NCI-H2081 treated with DMSO at 0.1 percent for 48 hours (cell line): ENCODE measurements at regions not wholly inside any gene's neighbourhood (a gene's known extent, or its start where the extent isn't known, plus 50 kb on each side); places are given as distances from the start of the nearest gene placed in this dataset.
A peak's percentile ranks its signal among the peaks of the same experiment; 100 is the strongest.

Experiments used
- DNase-seq: peaks from one replicate; lab custom pipeline; 2025; lab: John Stamatoyannopoulos, UW

DNA sequence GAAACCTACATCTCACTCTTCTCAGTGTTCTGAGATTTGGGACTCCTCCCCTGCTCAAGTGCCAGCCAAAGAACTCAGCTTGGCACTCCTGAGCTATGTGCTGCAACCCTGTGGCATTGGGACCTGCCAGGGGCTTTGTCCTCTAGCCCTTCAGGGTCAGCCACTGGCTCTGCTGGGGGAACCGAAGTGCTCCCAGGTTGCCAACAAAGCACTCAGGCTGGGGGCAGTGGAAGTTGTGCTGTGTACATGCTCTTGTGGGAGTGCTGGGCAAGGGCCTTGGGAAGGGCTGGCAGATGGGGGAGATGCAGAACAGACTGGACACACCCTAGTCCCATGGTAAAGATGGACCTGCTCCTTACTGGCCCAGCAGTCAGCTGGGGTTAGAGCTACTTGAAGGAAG is 498.6 kb downstream of the CAAP1 start:
- no peak for DNase-seq

DNA sequence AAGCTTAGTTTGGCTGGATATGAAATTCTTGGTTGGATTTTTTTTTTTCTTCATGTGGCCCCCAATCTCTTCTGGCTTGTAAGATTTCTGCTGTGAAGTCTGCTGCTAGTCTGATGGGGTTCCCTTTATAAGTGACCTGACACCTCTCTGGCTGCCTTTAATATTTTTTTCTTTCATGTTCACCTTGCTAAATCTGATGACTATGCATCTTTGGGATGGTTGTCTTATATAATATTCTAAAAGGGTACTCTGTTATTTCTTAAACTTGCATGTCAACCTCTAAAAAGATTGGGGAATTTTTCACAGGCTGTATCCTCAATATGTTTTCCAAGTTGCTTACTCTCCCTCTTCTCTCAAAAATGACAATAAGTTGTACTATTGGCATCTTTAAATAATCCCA is 500.0 kb downstream of the CAAP1 start:
- DNase-seq: no peak

DNA sequence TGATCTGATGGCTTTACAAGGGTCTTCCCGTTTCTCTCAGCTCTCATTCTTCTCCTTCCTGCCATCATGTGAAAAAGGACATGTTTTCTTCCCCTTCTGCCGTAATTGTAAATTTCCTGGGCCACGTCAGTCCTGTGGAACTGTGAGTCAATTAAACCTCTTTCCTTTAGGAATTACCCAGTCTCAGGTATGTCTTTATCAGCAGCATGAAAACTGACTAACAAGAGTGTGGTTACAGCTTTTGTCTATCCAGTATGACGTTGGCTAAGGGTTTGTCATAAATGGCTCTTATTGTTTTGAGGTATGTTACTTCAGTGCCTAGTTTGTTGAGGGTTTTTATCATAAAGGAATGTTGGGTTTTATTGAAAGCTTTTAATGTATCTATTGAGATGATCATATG is 501.6 kb downstream of the CAAP1 start:
- DNase-seq: no peak

DNA sequence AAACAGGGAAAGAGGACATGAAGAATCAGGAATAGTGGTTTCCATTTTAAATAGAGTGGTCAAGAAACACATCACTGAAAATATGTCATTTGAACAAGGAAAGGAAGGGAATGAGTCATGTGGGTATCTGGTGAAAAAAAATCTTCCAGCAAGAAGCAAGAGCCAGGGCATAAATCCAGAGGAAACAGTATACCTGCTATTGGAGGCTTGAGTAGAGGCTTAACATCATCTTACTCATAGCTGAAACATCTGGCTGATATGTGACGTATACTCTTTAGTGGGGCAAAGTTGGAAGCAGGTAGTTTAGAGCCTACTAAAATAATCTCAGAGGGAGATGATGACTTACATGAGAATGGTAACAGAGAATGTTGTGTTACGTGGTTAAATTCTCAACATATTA is 517.2 kb downstream of the CAAP1 start:
- DNase-seq: no peak

DNA sequence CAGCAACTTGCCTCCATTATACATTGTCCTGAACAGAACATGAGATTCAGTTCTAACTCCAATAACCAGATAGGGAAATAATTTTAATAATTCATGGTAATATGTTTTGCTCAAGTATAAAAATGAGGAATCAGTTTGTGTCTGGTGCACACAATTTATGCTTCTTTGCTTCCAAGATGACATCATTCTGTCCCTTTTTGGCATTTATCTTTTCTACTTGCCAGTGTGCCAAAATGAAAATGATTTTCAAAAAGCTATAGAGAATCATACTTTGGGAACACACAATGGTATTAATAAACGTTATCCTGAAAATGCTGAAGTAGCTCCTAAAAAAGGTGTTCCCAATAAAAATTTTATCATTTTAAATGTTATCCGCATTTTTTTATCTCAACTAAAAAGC is 519.0 kb downstream of the CAAP1 start:
- DNase-seq: no peak

DNA sequence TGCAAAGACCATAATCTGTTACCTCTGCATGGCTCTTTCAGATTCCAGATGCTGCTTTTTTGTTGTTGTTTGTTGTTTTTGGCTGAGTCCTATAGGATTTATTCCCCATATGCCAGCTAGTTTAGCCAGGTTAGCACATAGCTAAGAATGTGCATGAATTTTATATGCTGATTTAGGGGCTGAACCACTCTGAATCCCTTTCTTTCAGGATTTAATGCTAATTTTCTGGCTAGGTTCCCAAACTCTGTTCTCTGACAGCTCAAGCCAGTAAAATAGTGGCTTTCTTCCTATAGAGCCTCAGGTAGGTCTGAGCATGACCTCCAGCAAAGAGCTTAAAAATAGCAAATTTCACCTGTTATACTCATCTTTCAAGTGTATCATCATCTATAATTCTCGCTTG is 521.4 kb downstream of the CAAP1 start:
- no peak for DNase-seq

DNA sequence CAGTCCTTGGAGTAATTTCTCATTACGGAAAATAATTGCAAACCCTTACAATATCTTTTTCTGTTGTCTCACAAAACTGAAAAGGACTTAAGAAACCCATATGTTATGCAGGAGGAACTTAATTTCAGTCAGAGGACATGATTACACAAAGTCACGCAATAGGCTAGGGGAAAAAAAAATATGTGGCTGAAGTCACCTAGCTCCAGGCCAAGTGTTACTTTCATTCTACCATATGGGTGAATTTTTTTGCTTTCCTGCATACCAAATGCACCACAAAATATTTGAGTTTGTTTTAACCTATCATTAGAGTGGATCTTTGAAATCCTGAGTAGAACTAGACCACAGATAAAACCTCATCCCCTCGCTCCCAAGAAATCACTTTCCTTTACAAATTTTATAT is 523.5 kb downstream of the CAAP1 start:
- no peak for DNase-seq

DNA sequence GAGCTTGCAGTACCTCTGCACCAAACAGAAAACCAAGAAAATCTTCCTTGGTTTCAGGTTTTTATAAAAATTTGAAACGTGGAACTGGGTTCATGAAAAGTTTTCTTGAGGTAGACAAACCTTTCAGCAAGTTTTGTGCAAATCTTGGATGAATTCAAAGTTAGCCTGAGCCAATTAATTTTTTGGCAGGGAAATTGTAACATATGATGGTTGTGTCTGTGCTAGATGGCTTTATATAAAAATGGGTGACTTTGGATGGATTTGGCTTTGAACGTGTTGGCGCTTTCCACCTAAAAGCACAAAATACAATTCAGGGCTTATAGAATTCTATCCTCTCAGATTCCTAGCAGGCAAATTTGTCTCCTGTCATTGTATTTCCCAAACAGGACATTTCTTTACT is 524.4 kb downstream of the CAAP1 start:
- no peak for DNase-seq

DNA sequence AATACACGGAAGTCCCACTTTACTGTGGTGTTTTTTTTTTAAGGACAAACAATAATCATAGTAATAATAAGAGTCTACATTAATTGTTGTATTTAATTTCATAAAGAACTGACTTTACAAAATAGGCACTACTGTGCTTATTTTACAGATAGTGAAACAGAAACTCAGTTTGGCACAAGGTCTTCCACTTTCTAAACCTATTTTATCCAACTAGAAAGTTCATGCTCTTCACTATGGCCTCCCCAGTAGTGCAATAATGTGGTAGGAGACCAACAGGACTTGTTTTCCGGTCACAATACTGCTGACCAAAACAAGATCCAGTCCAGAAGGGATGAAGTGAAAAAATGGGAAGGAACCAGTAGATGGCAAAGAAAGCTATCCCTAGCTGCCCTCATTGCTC is 531.6 kb downstream of the CAAP1 start:
- DNase-seq: no peak

DNA sequence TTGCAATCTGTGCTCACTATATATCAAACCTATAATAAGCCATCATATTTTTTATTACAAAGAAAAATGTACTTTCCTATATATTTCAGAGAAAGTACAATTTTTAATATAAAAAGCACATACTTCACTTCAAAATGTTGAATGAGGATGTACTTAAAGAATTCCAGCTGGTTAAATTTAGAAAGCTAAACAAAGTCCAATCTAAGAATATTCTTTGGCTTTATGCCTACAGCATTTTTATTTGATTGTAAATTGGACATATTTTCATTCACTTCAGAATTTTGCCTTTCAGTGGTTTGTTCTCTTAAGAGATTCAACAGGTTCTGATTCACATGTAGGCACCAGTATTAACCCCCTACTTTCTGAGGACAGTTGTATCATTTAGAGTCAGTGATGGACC is 533.8 kb downstream of the CAAP1 start:
- DNase-seq: no peak

DNA sequence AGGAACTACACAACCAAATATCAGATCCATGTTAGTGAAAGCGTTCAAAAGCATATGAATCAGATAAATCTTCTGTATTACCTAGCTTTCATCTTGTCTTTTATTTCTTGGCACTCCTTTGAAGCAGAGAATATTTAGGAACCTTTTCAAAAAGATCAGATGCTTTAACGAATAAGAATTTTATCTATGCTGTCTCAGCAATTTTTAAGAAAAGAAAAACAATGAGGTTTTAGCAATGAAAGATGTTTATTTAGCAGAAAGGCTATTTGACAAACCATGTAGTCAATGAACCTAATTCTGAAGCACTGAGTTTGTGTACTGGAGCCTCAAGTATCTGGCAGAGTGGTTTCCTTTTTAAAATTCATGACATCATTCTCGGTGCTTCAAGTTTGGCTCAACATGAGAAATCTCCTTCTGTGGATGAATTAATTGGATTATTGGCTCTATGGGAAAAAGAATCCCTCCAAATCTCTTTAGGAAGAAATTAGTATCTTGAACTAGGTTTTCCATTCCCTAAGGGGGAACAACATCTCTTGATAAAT is 534.7 kb downstream of the CAAP1 start:
- no peak for DNase-seq

DNA sequence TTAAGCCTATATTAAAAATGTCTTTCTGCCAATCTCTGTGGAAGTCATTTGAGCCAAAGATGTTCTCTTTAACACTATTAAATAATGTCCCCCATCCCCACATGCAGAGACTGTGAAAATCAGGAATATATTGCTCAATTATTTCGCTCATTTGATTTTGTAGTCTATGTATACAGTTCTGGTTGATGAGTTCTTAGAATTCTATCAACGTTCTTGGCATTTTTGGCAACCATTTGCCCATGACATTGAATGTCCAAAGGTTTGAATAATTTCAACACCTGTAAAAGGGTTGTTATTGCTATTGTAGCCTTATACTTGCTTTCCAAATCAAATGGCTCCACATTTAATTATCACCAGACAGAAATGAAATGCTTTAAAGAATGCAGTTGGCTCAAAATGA is 536.1 kb downstream of the CAAP1 start:
- no peak for DNase-seq

DNA sequence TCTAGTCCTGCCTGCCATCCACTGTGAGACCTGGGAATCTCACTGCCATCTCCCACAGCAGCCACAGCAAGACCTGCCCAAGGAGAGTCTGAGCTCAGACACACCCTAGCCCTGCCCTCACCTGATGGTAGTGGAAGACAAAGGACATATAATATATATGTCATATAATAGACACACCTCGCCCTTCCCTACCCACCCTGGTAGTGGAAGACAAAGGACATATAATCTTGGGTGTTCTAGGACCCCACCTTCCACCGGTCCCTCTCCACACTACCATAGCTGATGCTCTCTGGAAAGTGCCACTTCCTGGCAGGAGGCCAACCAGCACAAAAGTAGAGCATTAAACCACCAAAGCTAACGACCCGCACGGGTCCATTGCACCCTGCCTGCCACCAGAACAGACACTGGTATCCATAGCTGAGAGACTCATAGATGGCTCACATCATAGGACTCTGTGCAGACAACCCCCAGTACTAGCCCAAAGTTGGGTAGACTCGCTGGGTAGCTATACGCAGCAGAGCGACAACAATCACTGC is 545.6 kb downstream of the CAAP1 start:
- no peak for DNase-seq

DNA sequence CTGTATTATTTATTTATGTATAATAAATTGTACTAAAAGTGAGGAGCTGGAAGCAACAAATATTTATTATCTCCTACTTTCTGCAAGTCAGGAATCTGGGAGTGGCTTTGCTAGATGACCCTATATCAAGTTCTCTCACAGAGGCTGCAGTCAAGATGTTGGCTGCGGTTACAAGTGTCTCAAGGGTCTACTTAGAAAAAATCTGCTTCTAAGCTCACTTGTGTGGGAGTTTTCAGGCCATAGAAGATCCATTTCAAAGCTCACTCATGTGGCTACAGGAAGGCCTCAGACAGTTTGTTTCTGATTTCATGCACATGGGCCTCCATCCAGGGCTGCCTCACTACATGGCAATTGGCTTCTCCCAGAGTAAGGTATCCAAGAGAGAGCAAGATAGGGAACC is 551.1 kb downstream of the CAAP1 start:
- no peak for DNase-seq

DNA sequence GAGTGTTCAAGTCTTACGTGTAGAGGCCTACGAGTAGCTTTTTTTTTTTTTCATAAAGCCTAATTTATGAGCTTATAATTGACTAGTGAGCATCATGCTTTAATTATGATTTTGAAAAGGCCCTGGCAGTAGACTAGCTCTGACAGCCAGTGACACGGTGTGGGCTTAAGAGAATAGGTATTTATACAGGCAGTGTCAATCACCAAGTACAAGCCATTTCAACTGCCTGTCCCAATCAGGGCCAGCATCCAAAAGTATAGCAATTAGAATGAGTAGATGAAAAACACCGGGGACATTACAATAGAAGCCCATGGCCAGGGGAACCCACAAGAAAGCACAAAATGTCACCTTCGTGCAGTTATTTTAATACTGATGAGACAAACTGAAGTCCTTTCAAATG is 552.8 kb downstream of the CAAP1 start:
- DNase-seq: no peak

DNA sequence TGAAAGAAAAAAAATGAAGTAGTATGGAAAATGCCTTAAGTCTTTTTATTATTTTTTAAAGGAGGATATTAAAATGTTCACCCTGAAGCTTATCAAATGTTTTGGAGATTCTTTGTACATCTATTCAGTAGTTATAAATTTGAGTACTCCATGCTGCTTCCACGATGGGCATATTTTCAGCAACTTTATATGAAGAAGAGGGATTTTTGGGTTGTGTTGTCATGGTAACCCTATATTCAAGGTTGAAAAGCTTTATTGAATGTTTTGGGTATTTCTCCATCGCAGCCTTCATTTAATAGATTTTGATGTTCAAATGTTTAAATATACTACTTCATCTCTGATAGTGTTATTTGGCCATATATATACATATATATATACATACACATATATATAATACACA is 557.5 kb downstream of the CAAP1 start:
- DNase-seq: no peak

DNA sequence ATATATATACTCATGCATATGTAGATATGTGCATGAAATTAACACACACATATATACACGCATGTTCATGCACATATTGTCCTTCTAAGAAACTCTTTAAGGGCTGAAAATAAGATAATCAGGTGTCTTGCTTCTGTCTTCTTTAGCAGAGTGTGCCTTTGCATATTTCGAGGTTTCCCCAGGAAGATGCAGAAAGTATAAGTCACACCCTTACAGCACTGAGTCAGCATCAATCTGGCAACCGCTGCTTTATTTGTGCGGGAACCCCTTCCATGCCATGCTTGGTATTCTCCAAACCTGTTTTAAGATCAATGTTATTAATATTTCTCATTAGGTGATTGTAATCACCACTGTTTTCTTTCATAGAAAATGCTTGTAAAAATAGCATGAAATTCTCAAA is 557.9 kb downstream of the CAAP1 start:
- DNase-seq: no peak

DNA sequence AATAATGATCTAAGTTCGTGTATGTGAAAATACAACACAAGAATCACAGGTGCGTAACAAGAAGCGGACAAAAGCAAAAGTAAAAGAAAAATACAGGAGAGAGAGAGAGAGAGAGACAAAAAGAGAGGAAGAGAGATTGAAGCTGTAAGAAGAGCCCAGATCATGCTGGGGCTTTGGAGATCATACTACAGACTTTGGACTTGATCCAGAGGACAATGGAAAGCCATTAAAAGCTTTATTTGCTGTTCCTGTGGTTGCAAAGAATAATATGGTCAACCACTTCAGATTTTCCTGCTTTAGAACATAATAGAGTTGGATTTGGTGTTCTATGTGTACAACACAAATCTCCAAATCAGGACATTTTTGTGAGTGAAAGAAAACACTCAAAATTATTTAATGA is 561.4 kb downstream of the CAAP1 start:
- DNase-seq: peak; percentile 82

DNA sequence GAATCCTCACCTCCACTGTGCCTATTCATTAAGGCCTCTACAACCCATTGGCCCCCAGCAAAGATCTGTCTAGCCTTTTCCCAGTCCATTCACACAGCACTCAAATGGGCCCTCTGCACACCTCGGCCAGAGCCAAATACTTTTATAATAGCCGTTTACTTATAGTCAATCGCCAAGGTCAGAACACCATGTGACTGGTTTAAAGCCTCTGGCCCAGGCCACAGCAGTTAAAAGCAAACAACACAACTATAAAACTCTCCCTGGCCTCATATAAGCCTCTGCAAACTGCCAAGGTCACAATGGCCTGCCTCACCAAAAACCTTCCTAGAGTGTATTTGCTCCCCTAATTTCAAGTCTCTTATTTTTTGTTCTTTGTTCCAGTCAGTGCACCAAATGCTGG is 562.6 kb downstream of the CAAP1 start:
- no peak for DNase-seq

DNA sequence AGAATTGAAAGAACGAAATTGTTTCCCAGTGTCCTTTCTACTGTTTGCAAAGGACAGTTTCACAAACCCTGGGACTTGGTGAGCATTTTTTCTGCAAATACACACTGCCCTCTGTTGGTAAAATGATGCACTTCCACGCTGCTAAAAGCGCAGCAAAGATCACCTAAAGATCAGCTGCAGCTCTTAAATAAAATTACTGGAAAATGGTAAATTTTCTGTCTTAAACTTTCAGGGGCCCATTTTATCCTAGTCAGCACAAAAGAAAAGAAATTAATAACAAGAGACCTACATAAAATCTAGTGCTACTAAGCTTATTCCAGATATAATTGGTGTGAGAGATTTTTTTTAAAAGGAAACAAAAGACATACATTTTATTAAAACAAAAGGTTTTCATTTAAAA is 566.0 kb downstream of the CAAP1 start:
- peak; percentile 45 for DNase-seq

DNA sequence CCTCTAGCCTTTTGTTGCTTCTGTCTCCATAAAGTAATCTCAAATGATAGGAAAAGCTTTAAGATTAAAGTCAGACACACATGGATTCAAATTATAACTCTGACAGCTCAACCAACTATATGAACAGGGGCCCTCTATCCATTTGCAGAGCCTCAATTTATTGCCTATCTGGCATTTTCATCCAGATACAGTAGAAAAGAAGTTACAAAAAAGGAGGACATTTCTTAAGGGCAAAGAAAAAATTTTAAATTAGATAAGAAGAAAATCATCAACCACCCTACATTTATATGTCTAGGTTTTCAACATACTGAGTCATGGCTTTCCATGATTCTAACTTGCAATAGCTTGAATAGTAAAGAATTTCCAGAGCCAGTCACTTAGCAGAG is 567.2 kb downstream of the CAAP1 start:
- DNase-seq: no peak

DNA sequence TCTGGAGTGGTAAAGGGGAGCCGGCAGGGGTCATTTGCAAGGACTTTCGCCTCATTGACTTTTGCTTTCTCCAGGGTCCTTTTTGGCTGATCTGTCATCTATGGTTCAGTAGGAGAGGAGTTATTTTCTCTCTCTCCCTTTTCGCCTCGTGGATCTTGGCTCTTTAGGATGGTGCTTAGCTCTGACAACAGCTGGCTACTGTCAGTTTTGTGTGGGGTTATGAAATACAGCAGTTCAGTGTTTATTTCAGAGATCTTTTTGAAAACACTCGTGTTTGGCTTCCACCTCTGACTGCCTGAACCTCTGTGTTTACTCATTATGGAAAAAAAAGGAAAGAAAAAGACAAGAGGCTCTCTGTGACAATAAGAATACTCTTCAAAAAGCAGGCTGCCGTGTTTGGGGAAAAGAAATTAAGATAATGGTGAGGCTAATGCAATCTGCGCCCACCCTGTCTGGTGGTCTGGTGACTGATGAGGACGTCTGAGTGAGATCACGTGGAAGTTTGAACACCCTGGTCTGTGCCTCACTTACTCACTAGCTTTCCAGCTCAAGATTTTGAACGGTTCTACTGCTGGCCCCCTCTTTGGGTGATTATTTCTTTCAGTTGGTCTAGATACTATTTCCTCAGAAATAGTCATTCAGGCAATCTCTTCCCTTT is 567.7 kb downstream of the CAAP1 start:
- no peak for DNase-seq

DNA sequence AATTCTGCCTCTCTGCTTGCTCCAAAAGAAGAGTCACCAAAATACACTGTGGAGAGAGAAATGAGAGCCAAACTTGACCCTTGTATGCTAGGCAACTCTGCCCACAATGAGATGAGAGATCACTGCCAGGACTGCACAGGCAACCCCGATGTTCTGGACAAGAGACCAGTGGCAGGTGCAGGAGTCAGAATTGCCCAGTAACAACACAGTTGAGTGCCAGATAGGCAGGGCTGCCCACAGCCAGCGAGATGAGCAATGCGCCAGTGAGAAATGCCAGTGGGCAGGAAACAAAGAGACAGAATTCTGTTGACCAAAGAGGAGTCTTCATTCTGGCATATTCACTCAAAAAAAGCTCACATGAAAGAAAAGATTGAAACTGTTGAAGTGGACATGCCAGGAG is 570.7 kb downstream of the CAAP1 start:
- no peak for DNase-seq

DNA sequence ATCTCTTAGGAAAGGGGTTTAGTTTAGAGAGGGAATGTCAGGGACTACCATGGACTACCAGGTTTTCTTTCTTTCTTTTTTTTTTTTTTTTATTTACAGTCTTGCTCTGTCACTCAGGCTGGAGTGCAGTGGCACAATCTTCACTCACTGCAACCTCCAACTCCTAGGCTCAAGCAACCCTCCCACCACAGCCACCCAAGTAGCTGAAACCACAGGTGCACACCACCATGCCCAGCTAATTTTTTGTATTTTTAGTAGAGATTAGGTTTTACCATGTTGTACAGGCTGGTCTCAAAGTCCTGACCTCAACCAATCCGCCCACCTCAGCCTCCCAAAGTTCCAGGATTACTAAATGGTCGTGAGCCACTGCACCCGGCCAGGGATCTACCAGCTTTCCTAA is 572.7 kb downstream of the CAAP1 start:
- no peak for DNase-seq
